ENCODE measurements at regions not wholly inside any gene's neighbourhood (a gene's known extent, or its start where the extent isn't known, plus 50 kb on each side); places are given as distances from the start of the nearest gene placed in this dataset.

DNA sequence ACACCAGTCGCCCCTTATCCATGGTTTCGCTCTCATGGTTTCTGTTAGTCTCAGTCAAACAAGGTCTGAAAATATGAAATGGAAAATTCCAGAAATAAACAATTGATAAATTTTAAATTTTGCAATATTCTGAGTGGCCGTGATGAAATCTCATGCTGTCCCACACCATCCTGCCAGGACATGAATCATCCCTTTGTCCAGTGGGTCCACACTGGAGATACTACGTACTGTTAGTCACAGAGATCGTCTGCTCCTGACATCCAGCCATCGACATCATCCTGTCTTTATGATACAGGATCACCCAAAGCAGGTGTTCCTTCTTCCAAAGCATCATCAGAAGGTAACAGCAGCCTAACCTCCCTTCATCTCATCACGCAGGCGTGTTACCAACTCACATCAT is 76.5 kb upstream of the MSX1 start:
- Mint-ChIP-seq H3K27ac (ENCODE audit: unreplicated experiment) (no peak overlapping the region), H3K4me1 (ENCODE audit: low read depth, unreplicated experiment) (no peaks in the 10 kb centered on the region), H3K4me3 (ENCODE audit: low read depth, unreplicated experiment) (no peak overlapping the region), H3K27me3 (ENCODE audit: unreplicated experiment) (no peaks in the 10 kb centered on the region), H3K36me3 (ENCODE audit: insufficient read depth, unreplicated experiment) (no peaks in the 10 kb centered on the region), H3K9me3 (ENCODE audit: low read depth, unreplicated experiment) (peaks cover 5% of the 10 kb centered on the region)
- CTCF ChIA-PET: no interaction called here
- TF ChIP-seq, protein P1, sequence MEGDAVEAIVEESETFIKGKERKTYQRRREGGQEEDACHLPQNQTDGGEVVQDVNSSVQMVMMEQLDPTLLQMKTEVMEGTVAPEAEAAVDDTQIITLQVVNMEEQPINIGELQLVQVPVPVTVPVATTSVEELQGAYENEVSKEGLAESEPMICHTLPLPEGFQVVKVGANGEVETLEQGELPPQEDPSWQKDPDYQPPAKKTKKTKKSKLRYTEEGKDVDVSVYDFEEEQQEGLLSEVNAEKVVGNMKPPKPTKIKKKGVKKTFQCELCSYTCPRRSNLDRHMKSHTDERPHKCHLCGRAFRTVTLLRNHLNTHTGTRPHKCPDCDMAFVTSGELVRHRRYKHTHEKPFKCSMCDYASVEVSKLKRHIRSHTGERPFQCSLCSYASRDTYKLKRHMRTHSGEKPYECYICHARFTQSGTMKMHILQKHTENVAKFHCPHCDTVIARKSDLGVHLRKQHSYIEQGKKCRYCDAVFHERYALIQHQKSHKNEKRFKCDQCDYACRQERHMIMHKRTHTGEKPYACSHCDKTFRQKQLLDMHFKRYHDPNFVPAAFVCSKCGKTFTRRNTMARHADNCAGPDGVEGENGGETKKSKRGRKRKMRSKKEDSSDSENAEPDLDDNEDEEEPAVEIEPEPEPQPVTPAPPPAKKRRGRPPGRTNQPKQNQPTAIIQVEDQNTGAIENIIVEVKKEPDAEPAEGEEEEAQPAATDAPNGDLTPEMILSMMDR (IDR thresholded peaks at IDR 0.05; ENCODE audit: unreplicated experiment): no peak
- no TSS peak for BruUV-seq (replicated peaks)
- intact Hi-C loops (cut with micrococcal nuclease; ENCODE audit: unreplicated experiment): no loop called here
- no peak for DNase-seq

DNA sequence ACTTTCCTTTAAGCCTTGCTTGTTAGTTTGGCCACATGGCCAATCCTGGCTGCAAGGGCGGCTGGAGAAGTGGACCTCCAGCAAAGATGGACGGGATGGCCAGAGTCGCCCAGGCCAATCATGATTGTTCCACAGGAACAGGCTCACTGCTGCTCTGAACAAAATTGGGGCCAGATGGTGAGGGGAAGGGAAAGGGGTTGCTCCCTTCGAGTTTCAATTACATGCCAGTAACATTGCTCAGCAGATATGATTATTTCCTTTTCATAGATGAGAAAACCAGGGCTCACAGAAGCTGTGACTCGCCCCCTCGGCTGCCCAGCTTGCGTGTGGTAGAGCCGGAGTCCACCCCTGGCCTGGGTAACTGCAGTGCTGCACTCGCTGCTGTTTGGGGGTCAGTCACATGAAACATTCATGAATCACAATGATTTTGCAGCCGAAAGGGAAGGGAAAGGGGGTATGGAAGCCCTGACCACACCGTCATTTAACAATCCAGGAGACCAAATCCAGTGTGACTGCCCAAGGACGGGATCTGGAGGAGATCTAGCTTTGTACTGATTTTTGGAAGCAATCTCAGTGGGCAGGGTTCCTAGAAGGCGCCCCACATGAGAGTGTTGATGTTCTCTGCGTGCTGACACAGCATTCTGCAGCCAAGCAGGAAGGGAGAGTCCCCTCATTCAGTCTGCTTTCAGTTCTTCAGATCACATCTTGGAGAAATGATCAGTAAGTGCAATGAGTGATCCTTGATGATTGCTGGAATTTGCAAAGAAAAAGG is 77.3 kb upstream of the MSX1 start:
- BruUV-seq (replicated peaks): no TSS peak
- intact Hi-C loops (cut with micrococcal nuclease; ENCODE audit: unreplicated experiment): no loop called here
- CTCF ChIA-PET: no interaction called here
- TF ChIP-seq, protein P1 (IDR thresholded peaks at IDR 0.05; ENCODE audit: unreplicated experiment): no peak
- no peak overlapping the region for H3K4me3 Mint-ChIP-seq (ENCODE audit: low read depth, unreplicated experiment)
- no peaks in the 10 kb centered on the region for H3K9me3 Mint-ChIP-seq (ENCODE audit: low read depth, unreplicated experiment)
- H3K36me3 Mint-ChIP-seq (ENCODE audit: insufficient read depth, unreplicated experiment): no peaks in the 10 kb centered on the region
- H3K27ac Mint-ChIP-seq (ENCODE audit: unreplicated experiment): no peak overlapping the region
- H3K4me1 Mint-ChIP-seq (ENCODE audit: low read depth, unreplicated experiment): no peaks in the 10 kb centered on the region
- no peak for DNase-seq
- H3K27me3 Mint-ChIP-seq (ENCODE audit: unreplicated experiment): no peaks in the 10 kb centered on the region

DNA sequence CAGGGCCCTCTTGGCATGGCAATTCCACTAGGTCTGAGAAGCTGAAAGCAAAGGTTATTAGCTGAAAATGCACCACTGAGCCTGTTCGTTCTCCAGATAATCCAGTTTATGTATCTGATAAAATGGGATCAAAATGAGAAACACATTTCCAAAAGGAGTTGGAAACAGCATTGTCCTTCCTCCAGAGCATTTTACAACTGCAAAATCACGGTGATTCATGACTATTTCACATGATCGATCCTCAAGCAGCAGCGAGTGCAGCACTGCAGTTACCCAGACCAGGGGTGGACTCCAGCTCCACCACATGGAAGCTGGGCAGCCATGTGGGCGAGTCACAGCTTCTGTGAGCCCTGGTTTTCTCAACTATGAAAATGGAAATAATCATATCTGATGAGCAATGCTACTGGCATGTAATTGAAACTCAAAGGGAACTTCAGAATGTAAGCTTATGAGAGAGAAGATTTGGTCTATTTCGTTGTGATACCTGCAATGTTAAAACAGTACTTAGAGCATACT is 78.7 kb upstream of the MSX1 start:
- H3K4me3 Mint-ChIP-seq (ENCODE audit: low read depth, unreplicated experiment): no peak overlapping the region
- no peak for DNase-seq
- TF ChIP-seq, protein P1 (IDR thresholded peaks at IDR 0.05; ENCODE audit: unreplicated experiment): no peak
- H3K36me3 Mint-ChIP-seq (ENCODE audit: insufficient read depth, unreplicated experiment): no peaks in the 10 kb centered on the region
- H3K9me3 Mint-ChIP-seq (ENCODE audit: low read depth, unreplicated experiment): no peaks in the 10 kb centered on the region
- intact Hi-C loops (cut with micrococcal nuclease; ENCODE audit: unreplicated experiment): no loop called here
- no peaks in the 10 kb centered on the region for H3K27me3 Mint-ChIP-seq (ENCODE audit: unreplicated experiment)
- no peaks in the 10 kb centered on the region for H3K4me1 Mint-ChIP-seq (ENCODE audit: low read depth, unreplicated experiment)
- no TSS peak for BruUV-seq (replicated peaks)
- H3K27ac Mint-ChIP-seq (ENCODE audit: unreplicated experiment): no peak overlapping the region
- CTCF ChIA-PET: no interaction called here

DNA sequence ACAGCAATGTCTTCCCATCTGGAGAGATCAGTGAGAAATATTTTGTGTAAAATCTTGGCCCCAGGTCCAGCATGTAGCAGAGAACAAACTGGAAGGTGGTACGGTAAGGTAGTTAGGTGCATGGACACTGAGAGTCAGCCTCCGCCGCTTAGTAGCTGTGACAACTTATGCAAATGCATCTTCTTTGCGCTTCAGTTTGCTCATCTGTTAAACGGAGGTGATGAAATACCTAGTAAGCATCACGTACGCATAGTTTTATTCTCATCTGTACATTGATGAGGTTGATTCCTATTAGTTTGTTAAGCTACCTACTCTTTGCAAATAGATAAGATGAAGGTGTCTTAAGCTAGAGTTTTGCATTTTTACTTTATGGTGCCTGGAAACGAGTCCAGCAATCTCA is 80.0 kb upstream of the MSX1 start:
- H3K27me3 Mint-ChIP-seq (ENCODE audit: unreplicated experiment): no peaks in the 10 kb centered on the region
- no peaks in the 10 kb centered on the region for H3K4me1 Mint-ChIP-seq (ENCODE audit: low read depth, unreplicated experiment)
- no TSS peak for BruUV-seq (replicated peaks)
- no peak overlapping the region for H3K27ac Mint-ChIP-seq (ENCODE audit: unreplicated experiment)
- H3K9me3 Mint-ChIP-seq (ENCODE audit: low read depth, unreplicated experiment): no peaks in the 10 kb centered on the region
- CTCF ChIA-PET: interaction anchor here (0.6 kb wide), 1 partner anchor 297 kb away, joined by 3 read pairs; no protein-coding TSS in a partner anchor
- DNase-seq: no peak
- H3K36me3 Mint-ChIP-seq (ENCODE audit: insufficient read depth, unreplicated experiment): no peaks in the 10 kb centered on the region
- H3K4me3 Mint-ChIP-seq (ENCODE audit: low read depth, unreplicated experiment): no peak overlapping the region
- TF ChIP-seq, protein P1 (IDR thresholded peaks at IDR 0.05; ENCODE audit: unreplicated experiment): no peak
- intact Hi-C loops (cut with micrococcal nuclease; ENCODE audit: unreplicated experiment): no loop called here
